LNCAP (cell line): ENCODE measurements at regions not wholly inside any gene's neighbourhood (a gene's known extent, or its start where the extent isn't known, plus 50 kb on each side); places are given as distances from the start of the nearest gene placed in this dataset.

Experiments used
- CTCF ChIP-seq: fragments of 450-650 bp; IDR thresholded peaks from 2 replicates; pipeline ENCODE4 v1.5.1; 2017; ENCODE audit warnings: mild to moderate bottlenecking

- no peak for TF ChIP-seq CTCF
These were observed 109.6 kb downstream of the WDR11 start for GRCh38 chr10:120960725-120961124.

- no peak for TF ChIP-seq CTCF
These were observed 110.9 kb downstream of the WDR11 start for GRCh38 chr10:120961795-120962755.

GRCh38 chr10:120962756-120963593 is 111.8 kb downstream of the WDR11 start:
- no peak for TF ChIP-seq CTCF

GRCh38 chr10:120963594-120964220 is 112.5 kb downstream of the WDR11 start:
- no peak for TF ChIP-seq CTCF

- no peak for TF ChIP-seq CTCF
These were observed 115.5 kb downstream of the WDR11 start for GRCh38 chr10:120966657-120967045.

GRCh38 chr10:120969219-120969645 is 118.1 kb downstream of the WDR11 start:
- TF ChIP-seq CTCF, result no peak
